LNCAP (cell line): ENCODE measurements at regions not wholly inside any gene's neighbourhood (a gene's known extent, or its start where the extent isn't known, plus 50 kb on each side); places are given as distances from the start of the nearest gene placed in this dataset.

Experiments used
- TF ChIP-seq, protein P1 (sequence below): fragments of 450-650 bp; IDR thresholded peaks from 2 replicates; pipeline ENCODE4 v1.5.1; 2017; ENCODE audit warnings: mild to moderate bottlenecking

DNA sequence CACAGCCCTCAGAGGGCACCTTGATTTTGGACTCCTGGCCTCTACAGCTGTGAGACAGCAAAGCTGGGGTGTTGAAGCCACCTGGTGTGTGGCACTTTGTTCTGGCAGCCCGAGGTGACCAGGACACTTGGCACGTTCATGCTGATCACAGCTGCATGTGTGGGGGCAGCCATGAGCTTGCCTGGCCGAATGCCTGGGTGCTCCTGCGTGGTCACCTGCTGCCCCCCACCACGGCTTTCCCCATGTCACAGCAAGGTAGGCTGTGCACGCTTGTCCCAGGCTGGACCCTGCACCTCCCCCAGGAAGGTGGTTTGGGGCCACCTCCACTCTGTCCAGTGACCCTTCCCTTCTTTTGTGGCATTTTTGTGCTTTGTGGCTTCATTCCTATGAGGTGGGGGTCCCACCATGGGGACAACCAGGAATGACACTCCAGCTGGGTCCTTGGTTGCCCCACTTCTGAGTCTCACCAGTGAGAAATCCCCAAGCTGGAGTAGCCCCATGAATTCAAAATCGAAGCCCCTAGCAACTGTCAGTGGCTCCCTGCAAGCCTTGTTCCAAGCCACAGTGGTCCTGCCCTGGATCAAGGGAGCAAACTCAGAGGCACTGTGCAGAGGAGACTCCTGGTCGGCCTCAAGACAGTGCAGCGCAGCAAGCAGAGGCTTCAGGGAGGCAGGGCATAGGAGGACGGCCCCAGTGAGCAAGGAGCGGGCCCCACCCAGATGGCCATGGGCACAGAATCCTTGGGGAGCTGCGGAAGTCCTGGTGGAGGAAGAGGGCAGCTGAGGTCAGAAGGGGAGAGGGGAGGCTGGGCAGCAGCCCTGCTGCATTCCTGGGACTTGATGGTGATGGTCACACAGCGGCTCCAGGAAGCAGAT, 121.4 kb upstream of the HS6ST1 start:
- TF ChIP-seq, protein P1, sequence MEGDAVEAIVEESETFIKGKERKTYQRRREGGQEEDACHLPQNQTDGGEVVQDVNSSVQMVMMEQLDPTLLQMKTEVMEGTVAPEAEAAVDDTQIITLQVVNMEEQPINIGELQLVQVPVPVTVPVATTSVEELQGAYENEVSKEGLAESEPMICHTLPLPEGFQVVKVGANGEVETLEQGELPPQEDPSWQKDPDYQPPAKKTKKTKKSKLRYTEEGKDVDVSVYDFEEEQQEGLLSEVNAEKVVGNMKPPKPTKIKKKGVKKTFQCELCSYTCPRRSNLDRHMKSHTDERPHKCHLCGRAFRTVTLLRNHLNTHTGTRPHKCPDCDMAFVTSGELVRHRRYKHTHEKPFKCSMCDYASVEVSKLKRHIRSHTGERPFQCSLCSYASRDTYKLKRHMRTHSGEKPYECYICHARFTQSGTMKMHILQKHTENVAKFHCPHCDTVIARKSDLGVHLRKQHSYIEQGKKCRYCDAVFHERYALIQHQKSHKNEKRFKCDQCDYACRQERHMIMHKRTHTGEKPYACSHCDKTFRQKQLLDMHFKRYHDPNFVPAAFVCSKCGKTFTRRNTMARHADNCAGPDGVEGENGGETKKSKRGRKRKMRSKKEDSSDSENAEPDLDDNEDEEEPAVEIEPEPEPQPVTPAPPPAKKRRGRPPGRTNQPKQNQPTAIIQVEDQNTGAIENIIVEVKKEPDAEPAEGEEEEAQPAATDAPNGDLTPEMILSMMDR = no peak

DNA sequence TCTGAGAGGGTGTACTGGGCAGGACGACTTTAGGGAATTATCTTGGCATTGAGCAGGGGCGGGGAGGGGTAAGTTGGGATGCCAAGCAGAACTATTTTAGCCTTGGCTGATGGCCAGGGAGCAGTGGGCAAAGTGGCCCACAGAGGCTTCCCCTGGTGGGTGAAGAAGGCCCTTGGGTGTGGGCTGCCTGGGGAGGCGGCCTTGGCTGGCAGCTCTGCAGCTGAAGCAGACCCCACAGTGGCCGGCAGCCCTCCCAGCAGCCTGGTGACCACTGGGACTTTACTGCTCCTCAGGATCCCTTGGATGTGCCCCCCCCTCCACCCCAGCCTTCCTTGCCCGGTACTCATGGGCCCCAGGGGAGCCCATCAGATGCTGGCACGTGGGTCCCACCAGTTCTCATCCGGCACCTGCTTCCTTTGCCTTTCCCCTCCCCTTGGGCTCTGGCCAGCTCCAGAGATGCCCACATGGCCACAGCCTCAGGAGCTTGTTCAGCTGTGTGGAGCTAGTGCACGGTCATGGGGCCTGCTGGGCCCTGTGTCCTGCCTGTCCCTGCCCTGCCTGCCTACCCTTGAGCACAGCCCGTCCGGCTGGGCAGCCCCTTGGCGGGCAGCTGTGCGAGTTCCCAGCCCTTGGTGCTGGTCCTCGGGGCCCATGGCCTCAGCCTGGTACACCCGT, 122.1 kb upstream of the HS6ST1 start:
- TF ChIP-seq, protein P1 = no peak

DNA sequence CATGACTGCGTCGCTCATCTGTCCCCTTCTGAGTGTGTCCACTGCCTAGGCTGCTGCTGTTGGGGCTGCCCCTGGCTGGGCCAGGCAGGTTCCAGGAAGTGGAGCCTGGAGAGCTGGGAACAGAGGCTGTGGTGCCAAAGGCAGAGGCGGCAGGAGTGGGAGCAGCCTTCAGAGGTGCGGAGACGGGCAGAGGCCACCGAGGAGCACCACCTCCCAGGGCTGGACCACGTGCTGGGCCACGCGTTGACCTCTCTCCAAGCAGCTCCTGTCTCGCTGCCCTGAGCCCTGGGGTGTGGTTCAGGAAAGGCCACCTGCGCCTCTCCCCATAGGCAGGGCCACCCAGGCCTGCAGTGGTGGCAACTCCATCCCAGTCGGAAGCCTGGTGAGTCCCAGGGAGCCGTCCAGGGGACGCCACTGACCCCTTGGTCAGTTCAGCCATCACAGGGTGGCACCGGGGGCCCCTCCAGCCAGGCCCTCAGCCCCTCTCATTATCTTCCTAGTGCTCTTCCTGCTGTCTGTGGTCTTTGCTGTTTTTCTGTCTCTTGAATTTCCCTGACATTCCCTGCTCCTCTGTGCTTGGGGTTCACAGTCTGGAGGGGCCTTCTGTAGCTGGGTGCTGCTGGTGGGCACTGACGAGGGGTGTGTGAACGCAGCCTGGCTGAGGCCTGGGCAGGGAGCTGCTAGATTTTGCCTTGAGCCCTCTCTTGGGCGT, 122.8 kb upstream of the HS6ST1 start:
- TF ChIP-seq, protein P1 = no peak

DNA sequence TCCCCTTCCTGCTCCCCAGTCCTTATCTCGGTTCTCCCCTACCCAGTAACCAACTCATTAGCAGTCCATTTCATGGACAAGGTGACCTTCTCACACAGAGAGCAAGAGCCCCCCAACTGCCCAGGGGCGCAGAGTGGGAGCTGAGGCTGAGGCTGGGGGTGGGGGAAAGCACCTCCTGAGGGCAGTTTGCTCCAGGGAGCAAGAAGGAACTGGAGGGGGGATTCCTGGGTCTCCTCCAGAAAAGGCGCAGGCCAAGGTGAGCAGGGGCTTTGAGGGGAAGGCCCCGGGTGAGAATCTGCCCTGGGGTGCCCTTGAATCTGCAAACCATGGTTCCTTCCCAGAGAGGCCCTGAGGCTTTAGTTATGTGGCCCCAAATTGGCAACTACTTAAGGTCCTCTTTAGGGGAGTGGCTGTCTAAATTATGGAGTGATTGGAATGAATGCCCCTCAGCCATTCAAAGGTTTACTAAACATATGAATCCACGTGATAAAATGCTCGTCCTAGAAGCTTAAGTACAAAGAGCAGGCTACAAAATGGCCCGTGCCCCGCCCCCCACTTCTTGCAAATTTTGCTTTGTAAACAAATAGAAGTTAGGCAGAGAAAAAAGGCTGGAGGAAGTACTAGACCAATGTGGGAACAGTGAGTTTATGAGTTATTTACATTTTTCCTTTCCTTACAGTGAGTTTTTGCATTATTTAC, 123.5 kb upstream of the HS6ST1 start:
- TF ChIP-seq, protein P1 = no peak

DNA sequence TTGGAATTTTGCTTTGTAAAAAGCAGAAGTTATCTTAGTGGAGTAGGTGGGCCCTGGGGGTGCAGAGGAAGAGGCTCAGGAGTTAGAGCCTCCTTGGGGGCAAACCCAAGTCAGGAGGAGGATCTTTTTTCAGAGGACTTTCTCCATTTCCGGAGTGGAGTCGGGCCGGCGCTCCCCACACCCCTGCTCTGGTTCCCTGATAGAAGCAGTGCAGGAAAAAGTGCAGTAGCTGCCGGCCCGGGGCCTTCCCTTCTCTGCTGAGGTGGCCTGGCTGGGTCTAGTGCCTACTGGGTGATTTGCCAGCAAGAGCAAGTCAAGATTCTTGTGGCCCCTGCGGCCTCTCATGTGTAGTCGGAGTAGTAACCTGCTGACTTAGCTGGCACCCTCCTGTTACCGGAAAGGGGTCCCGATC, 124.2 kb upstream of the HS6ST1 start:
- TF ChIP-seq, protein P1 = no peak

- TF ChIP-seq, protein P1 = no peak
These were observed 125.6 kb upstream of the HS6ST1 start for GRCh38 chr2:128444121-128444771.
